HepG2 (cell line): ENCODE measurements at regions not wholly inside any gene's neighbourhood (a gene's known extent, or its start where the extent isn't known, plus 50 kb on each side); places are given as distances from the start of the nearest gene placed in this dataset.

ENCODE experiments used
- ATAC-seq: fragments of 200-7000 bp; cut with Tn5 transposase; 3 replicates; pipeline ENCODE4 v1.9.1; 2020; ENCODE audit warnings: mild to moderate bottlenecking, moderate library complexity
- BruUV-seq: library from RNA; stranded (reverse); fragments of 400-500 nt; replicated peaks from 2 replicates; lab custom pipeline; 2021; lab: Mats Ljungman, UMichigan
- CTCF ChIA-PET: fragments of 300-600 bp; formaldehyde crosslinking; extraction: SDS; loops from one replicate; lab custom pipeline; 2021; ENCODE audit warnings: low total read pairs, inconsistent platforms, low intra/inter-chr PET ratio; lab: Yijun Ruan, JAX
- POLR2A ChIA-PET: fragments of 350-600 bp; sonication (Branson Sonifier 250); formaldehyde crosslinking; loops from one replicate; lab custom pipeline; 2020; ENCODE audit warnings: antibody characterized with exemption, inconsistent platforms; lab: Yijun Ruan, JAX
- DNase-seq: peaks from one replicate; pipeline ENCODE4 v3.0.0-alpha.2; 2015; ENCODE audit warnings: low spot score
- FAIRE-seq: peaks from 3 replicates; lab custom pipeline; 2011; peaks lifted over from hg19 to GRCh38; lab: Jason Lieb, UNC
- H2AFZ ChIP-seq: one replicate; pipeline ENCODE4 v1.6.1; 2011; ENCODE audit warnings: low read length, inconsistent platforms
- H3K27ac ChIP-seq: fragments of 300-600 bp; 3 replicates; pipeline ENCODE4 v1.8.0; 2011; ENCODE audit warnings: mixed run types, mild to moderate bottlenecking, mixed read lengths, low read length, inconsistent platforms; ENCODE audit not compliant: insufficient read depth; ENCODE audit errors: extremely low read length
- H3K27me3 ChIP-seq, 2 experiments: fragments of 200-600 bp in 1 of 2; 2 replicates in 1 of 2; 3 replicates in 1 of 2; pipeline versions ENCODE4 v1.6.0 to v1.8.0; 2011; ENCODE audit warnings: low read length in 2 of 2, mild to moderate bottlenecking in 2 of 2, moderate library complexity in 2 of 2, inconsistent platforms in 1 of 2; ENCODE audit not compliant: insufficient read depth in 2 of 2, control insufficient read depth in 1 of 2
- H3K36me3 ChIP-seq, 2 experiments: fragments of 200-600 bp in 1 of 2; replicated peaks in 1 of 2; 2 replicates in 1 of 2; 3 replicates in 1 of 2; pipeline versions ENCODE4 v1.5.1 to v1.8.0; 2011; ENCODE audit warnings: low read length in 2 of 2, inconsistent platforms in 1 of 2; ENCODE audit not compliant: insufficient read depth in 2 of 2, control insufficient read depth in 1 of 2
- H3K4me1 ChIP-seq: 2 replicates; pipeline ENCODE4 v1.5.1; 2012; ENCODE audit warnings: low read length, inconsistent platforms; ENCODE audit not compliant: insufficient read depth
- H3K4me2 ChIP-seq: 2 replicates; pipeline ENCODE4 v1.6.0; 2011; ENCODE audit warnings: low read depth, low read length, inconsistent platforms
- H3K4me3 ChIP-seq, 3 experiments: fragments of 200-600 bp in 1 of 3; sonication (generic), shearing (Covaris generic) in 1 of 3; replicated peaks in 1 of 3; 2 replicates each; pipeline ENCODE4 v1.5.1; 2011 to 2016; ENCODE audit warnings: low read length in 3 of 3, inconsistent platforms in 2 of 3, low read depth in 2 of 3, mild to moderate bottlenecking in 2 of 3, control low read depth in 1 of 3, mixed read lengths in 1 of 3; ENCODE audit not compliant: insufficient read depth in 1 of 3
- H3K79me2 ChIP-seq: one replicate; pipeline ENCODE4 v1.6.1; 2011; ENCODE audit warnings: low read length, inconsistent platforms; ENCODE audit not compliant: insufficient read depth
- H3K9ac ChIP-seq: 2 replicates; pipeline ENCODE4 v1.6.0; 2011; ENCODE audit warnings: mild to moderate bottlenecking, low read depth, low read length, inconsistent platforms; ENCODE audit not compliant: insufficient read depth
- H3K9me3 ChIP-seq: 2 replicates; pipeline ENCODE4 v1.5.1; 2012; ENCODE audit warnings: mild to moderate bottlenecking, low read length
- H4K20me1 ChIP-seq: 2 replicates; pipeline ENCODE4 v1.6.0; 2011; ENCODE audit warnings: inconsistent platforms, mild to moderate bottlenecking, low read length, moderate library complexity; ENCODE audit not compliant: insufficient read depth
- BRCA1 ChIP-seq: sonication (generic); formaldehyde crosslinking; IDR thresholded peaks from 2 replicates; pipeline ENCODE4 v1.4.0; 2020; ENCODE audit warnings: missing genetic modification reagents
- DMAP1 ChIP-seq: IDR thresholded peaks from 2 replicates; pipeline ENCODE4 v1.6.1; 2016
- HNF4A ChIP-seq: sonication (generic); formaldehyde crosslinking; IDR thresholded peaks from 2 replicates; pipeline ENCODE4 v1.4.0; 2020; ENCODE audit warnings: missing genetic modification reagents
- MXI1 ChIP-seq: IDR thresholded peaks from 3 replicates; pipeline ENCODE4 v1.6.1; 2012; ENCODE audit warnings: low read depth, low read length, inconsistent platforms, borderline replicate concordance
- RELA ChIP-seq: sonication (generic); formaldehyde crosslinking; IDR thresholded peaks from 2 replicates; pipeline ENCODE4 v1.4.0; 2020; ENCODE audit warnings: missing genetic modification reagents
- ZBTB8A ChIP-seq: sonication (generic); formaldehyde crosslinking; IDR thresholded peaks from 2 replicates; pipeline ENCODE4 v1.4.0; 2020; ENCODE audit warnings: mild to moderate bottlenecking, low read depth, missing genetic modification reagents, borderline replicate concordance
- ZNF430 ChIP-seq: sonication (generic); formaldehyde crosslinking; IDR thresholded peaks from 2 replicates; pipeline ENCODE4 v1.9.0; 2021; ENCODE audit warnings: mild to moderate bottlenecking, missing genetic modification reagents
- ZNF446 ChIP-seq: sonication (generic); formaldehyde crosslinking; IDR thresholded peaks from 2 replicates; pipeline ENCODE4 v1.5.0; 2020; ENCODE audit warnings: mild to moderate bottlenecking, missing genetic modification reagents
- ZNF572 ChIP-seq: sonication (generic); formaldehyde crosslinking; IDR thresholded peaks from 2 replicates; pipeline ENCODE4 v1.5.1; 2020; ENCODE audit warnings: mild to moderate bottlenecking, missing genetic modification reagents
- in situ Hi-C: cut with HindIII; loops from 2 replicates; pipeline ENCODE4 v1.10.0; 2017; ENCODE audit warnings: low pct_unique_long_range_greater_than_20kb; ENCODE audit not compliant: extremely low pct_ligation_motif_present
- intact Hi-C: fragments of 100-400 bp; cut with micrococcal nuclease; formaldehyde crosslinking; loops from one replicate; pipeline ENCODE4 v1.10.0; 2022; ENCODE audit not compliant: unreplicated experiment
- TF ChIP-seq, protein P1 (sequence below): sonication (generic); formaldehyde crosslinking; IDR thresholded peaks from 2 replicates; pipeline ENCODE4 v1.5.1; 2020; ENCODE audit warnings: missing genetic modification reagents, mild to moderate bottlenecking, borderline replicate concordance
- TF ChIP-seq, protein P2 (sequence below): sonication (generic); formaldehyde crosslinking; conservative IDR thresholded peaks from 2 replicates; pipeline ENCODE4 v1.5.0; 2020; ENCODE audit warnings: missing genetic modification reagents
- TF ChIP-seq, protein P3 (sequence below): sonication (generic); formaldehyde crosslinking; IDR thresholded peaks from 2 replicates; pipeline ENCODE4 v1.9.0; 2021; ENCODE audit warnings: mild to moderate bottlenecking, missing genetic modification reagents
- TF ChIP-seq, protein P4 (sequence below): sonication (generic); formaldehyde crosslinking; IDR thresholded peaks from 2 replicates; pipeline ENCODE4 v1.4.0; 2020; ENCODE audit warnings: missing genetic modification reagents
- TF ChIP-seq, protein P5 (sequence below): sonication (generic); formaldehyde crosslinking; IDR thresholded peaks from 2 replicates; pipeline ENCODE4 v1.5.0; 2020; ENCODE audit warnings: missing genetic modification reagents

DNA sequence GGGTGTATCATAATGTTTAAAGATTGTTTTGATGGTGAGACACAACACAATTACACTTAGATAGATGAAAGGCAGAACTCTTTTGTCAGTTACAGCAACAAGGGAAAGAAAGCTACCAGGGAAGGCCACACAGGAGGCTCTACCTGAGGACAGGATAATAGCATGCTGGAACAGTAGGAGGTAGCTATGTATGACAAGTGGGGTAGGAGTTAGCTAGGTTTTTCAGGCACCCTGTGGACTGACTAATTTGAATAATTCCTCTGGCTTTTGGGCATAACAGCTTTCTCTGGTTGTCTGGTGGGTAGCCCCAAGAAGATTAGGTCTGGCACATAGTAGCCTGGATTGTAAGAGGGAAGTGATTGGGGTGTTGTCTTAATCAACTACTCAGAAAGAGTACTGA is 475.4 kb upstream of the CHORDC1 start:
- ChIA-PET CTCF (no interaction called here), POLR2A (no interaction called here)
- Histone ChIP-seq H3K27ac (no peak overlapping the region), H3K4me1 (no peaks in the 10 kb centered on the region), H3K79me2 (no peaks in the 10 kb centered on the region), H2AFZ (no peak overlapping the region), H4K20me1 (no peaks in the 10 kb centered on the region), H3K4me2 (no peak overlapping the region), H3K9ac (no peak overlapping the region), H3K4me3 (no peak overlapping the region), H3K9me3 (peaks cover 39% of the 10 kb centered on the region), H3K36me3 (no peaks in the 10 kb centered on the region), H3K27me3 (no peaks in the 10 kb centered on the region; a peak in 1 of 5 replicates)
- in situ Hi-C loops, result no loop called here
- no peak for DNase-seq
- ATAC-seq, result no peak
- intact Hi-C loops, result no loop called here
- FAIRE-seq, result no peak
- BruUV-seq, result no TSS peak
- TF ChIP-seq MXI1, result no peak
- TF ChIP-seq, protein P1, sequence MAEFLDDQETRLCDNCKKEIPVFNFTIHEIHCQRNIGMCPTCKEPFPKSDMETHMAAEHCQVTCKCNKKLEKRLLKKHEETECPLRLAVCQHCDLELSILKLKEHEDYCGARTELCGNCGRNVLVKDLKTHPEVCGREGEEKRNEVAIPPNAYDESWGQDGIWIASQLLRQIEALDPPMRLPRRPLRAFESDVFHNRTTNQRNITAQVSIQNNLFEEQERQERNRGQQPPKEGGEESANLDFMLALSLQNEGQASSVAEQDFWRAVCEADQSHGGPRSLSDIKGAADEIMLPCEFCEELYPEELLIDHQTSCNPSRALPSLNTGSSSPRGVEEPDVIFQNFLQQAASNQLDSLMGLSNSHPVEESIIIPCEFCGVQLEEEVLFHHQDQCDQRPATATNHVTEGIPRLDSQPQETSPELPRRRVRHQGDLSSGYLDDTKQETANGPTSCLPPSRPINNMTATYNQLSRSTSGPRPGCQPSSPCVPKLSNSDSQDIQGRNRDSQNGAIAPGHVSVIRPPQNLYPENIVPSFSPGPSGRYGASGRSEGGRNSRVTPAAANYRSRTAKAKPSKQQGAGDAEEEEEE (CRISPR knock-in tag), result no peak
- no peak for TF ChIP-seq RELA (CRISPR knock-in tag)
- no peak for TF ChIP-seq DMAP1
- TF ChIP-seq, protein P2, sequence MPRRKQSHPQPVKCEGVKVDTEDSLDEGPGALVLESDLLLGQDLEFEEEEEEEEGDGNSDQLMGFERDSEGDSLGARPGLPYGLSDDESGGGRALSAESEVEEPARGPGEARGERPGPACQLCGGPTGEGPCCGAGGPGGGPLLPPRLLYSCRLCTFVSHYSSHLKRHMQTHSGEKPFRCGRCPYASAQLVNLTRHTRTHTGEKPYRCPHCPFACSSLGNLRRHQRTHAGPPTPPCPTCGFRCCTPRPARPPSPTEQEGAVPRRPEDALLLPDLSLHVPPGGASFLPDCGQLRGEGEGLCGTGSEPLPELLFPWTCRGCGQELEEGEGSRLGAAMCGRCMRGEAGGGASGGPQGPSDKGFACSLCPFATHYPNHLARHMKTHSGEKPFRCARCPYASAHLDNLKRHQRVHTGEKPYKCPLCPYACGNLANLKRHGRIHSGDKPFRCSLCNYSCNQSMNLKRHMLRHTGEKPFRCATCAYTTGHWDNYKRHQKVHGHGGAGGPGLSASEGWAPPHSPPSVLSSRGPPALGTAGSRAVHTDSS, result no peak
- TF ChIP-seq, protein P3, sequence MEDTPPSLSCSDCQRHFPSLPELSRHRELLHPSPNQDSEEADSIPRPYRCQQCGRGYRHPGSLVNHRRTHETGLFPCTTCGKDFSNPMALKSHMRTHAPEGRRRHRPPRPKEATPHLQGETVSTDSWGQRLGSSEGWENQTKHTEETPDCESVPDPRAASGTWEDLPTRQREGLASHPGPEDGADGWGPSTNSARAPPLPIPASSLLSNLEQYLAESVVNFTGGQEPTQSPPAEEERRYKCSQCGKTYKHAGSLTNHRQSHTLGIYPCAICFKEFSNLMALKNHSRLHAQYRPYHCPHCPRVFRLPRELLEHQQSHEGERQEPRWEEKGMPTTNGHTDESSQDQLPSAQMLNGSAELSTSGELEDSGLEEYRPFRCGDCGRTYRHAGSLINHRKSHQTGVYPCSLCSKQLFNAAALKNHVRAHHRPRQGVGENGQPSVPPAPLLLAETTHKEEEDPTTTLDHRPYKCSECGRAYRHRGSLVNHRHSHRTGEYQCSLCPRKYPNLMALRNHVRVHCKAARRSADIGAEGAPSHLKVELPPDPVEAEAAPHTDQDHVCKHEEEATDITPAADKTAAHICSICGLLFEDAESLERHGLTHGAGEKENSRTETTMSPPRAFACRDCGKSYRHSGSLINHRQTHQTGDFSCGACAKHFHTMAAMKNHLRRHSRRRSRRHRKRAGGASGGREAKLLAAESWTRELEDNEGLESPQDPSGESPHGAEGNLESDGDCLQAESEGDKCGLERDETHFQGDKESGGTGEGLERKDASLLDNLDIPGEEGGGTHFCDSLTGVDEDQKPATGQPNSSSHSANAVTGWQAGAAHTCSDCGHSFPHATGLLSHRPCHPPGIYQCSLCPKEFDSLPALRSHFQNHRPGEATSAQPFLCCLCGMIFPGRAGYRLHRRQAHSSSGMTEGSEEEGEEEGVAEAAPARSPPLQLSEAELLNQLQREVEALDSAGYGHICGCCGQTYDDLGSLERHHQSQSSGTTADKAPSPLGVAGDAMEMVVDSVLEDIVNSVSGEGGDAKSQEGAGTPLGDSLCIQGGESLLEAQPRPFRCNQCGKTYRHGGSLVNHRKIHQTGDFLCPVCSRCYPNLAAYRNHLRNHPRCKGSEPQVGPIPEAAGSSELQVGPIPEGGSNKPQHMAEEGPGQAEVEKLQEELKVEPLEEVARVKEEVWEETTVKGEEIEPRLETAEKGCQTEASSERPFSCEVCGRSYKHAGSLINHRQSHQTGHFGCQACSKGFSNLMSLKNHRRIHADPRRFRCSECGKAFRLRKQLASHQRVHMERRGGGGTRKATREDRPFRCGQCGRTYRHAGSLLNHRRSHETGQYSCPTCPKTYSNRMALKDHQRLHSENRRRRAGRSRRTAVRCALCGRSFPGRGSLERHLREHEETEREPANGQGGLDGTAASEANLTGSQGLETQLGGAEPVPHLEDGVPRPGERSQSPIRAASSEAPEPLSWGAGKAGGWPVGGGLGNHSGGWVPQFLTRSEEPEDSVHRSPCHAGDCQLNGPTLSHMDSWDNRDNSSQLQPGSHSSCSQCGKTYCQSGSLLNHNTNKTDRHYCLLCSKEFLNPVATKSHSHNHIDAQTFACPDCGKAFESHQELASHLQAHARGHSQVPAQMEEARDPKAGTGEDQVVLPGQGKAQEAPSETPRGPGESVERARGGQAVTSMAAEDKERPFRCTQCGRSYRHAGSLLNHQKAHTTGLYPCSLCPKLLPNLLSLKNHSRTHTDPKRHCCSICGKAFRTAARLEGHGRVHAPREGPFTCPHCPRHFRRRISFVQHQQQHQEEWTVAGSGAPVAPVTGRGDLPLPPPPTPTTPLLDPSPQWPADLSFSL (CRISPR knock-in tag), result no peak
- TF ChIP-seq ZNF430 (CRISPR knock-in tag), result no peak
- TF ChIP-seq BRCA1 (CRISPR knock-in tag), result no peak
- TF ChIP-seq ZNF572 (CRISPR knock-in tag), result no peak
- TF ChIP-seq HNF4A (CRISPR knock-in tag), result no peak
- TF ChIP-seq, protein P4, sequence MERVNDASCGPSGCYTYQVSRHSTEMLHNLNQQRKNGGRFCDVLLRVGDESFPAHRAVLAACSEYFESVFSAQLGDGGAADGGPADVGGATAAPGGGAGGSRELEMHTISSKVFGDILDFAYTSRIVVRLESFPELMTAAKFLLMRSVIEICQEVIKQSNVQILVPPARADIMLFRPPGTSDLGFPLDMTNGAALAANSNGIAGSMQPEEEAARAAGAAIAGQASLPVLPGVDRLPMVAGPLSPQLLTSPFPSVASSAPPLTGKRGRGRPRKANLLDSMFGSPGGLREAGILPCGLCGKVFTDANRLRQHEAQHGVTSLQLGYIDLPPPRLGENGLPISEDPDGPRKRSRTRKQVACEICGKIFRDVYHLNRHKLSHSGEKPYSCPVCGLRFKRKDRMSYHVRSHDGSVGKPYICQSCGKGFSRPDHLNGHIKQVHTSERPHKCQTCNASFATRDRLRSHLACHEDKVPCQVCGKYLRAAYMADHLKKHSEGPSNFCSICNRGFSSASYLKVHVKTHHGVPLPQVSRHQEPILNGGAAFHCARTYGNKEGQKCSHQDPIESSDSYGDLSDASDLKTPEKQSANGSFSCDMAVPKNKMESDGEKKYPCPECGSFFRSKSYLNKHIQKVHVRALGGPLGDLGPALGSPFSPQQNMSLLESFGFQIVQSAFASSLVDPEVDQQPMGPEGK (CRISPR knock-in tag), result no peak
- TF ChIP-seq ZBTB8A, result no peak
- TF ChIP-seq, protein P5, sequence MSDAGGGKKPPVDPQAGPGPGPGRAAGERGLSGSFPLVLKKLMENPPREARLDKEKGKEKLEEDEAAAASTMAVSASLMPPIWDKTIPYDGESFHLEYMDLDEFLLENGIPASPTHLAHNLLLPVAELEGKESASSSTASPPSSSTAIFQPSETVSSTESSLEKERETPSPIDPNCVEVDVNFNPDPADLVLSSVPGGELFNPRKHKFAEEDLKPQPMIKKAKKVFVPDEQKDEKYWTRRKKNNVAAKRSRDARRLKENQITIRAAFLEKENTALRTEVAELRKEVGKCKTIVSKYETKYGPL (CRISPR knock-in tag), result no peak
- TF ChIP-seq ZNF446 (CRISPR knock-in tag), result no peak
